ENCODE measurements at regions not wholly inside any gene's neighbourhood (a gene's known extent, or its start where the extent isn't known, plus 50 kb on each side); places are given as distances from the start of the nearest gene placed in this dataset.

DNA sequence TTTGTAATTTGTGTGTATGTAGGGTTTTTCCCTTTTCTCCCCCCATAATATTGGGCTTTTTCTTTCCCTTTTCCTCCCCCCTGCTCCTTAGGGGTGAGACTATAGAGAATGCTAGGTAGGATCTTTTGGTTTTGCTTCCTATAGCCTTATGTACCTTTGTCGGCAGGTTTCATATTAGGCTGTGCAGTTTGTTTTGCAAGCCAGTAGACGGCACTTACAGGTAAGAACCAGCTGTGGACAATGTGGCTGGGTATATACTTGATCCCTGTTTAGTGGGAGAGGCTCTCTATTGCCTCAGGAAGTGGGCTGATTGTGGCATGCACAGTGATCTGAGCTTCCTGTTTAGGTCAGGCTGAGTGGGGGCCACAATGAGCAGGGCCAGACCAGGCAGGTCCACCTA is 359.2 kb upstream of the OBI1 start:
- ATAC-seq, result peak; percentile 70
- TF ChIP-seq HMG20B (CRISPR knock-in tag; conservative IDR thresholded peaks at IDR 0.05) (no peak), STAG1 (CRISPR knock-in tag; IDR thresholded peaks at IDR 0.05) (peak; percentile 37)
- TF ChIP-seq, protein P1, sequence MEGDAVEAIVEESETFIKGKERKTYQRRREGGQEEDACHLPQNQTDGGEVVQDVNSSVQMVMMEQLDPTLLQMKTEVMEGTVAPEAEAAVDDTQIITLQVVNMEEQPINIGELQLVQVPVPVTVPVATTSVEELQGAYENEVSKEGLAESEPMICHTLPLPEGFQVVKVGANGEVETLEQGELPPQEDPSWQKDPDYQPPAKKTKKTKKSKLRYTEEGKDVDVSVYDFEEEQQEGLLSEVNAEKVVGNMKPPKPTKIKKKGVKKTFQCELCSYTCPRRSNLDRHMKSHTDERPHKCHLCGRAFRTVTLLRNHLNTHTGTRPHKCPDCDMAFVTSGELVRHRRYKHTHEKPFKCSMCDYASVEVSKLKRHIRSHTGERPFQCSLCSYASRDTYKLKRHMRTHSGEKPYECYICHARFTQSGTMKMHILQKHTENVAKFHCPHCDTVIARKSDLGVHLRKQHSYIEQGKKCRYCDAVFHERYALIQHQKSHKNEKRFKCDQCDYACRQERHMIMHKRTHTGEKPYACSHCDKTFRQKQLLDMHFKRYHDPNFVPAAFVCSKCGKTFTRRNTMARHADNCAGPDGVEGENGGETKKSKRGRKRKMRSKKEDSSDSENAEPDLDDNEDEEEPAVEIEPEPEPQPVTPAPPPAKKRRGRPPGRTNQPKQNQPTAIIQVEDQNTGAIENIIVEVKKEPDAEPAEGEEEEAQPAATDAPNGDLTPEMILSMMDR (CRISPR knock-in tag; IDR thresholded peaks at IDR 0.05), result peak; percentile 28
- no peak overlapping the region for H3K9ac ChIP-seq (ENCODE audit: insufficient read depth, low read depth, low read length)
- no peak overlapping the region for H2AFZ ChIP-seq (ENCODE audit: low read length)
- POLR2A ChIA-PET, result no interaction called here
- no peak overlapping the region for H3K4me2 ChIP-seq (ENCODE audit: low read depth, low read length)
- in situ Hi-C loops (cut with HindIII; ENCODE audit: extremely low pct_ligation_motif_present, low pct_unique_long_range_greater_than_20kb), result no loop called here
- H3K4me1 ChIP-seq (ENCODE audit: insufficient read depth, low read length), result no peaks in the 10 kb centered on the region
- H3K36me3 ChIP-seq (replicated peaks in 1 of 2; ENCODE audit: control insufficient read depth in 1 of 2, insufficient read depth in 2 of 2, low read length in 2 of 2), result no peaks in the 10 kb centered on the region
- no peaks in the 10 kb centered on the region for H4K20me1 ChIP-seq (ENCODE audit: insufficient read depth, low read length)
- no peak for DNase-seq (ENCODE audit: low spot score)
- no peaks in the 10 kb centered on the region for H3K79me2 ChIP-seq (ENCODE audit: insufficient read depth, low read length)
- no peak overlapping the region for H3K27ac ChIP-seq (ENCODE audit: extremely low read length, insufficient read depth, low read length)
- FAIRE-seq, result no peak
- H3K9me3 ChIP-seq (ENCODE audit: low read length), result peaks cover 23% of the 10 kb centered on the region
- BruUV-seq (replicated peaks), result no TSS peak
- H3K27me3 ChIP-seq (ENCODE audit: control insufficient read depth in 1 of 2, insufficient read depth in 2 of 2, low read length in 2 of 2), result no peaks in the 10 kb centered on the region
- 2% methylated on average over 2 of the region's 2 CpGs for WGBS (ENCODE audit: low lambda C conversion rate)
- intact Hi-C loops (cut with micrococcal nuclease; ENCODE audit: unreplicated experiment), result no loop called here
- CTCF ChIA-PET (ENCODE audit: low intra/inter-chr PET ratio, low total read pairs), result no interaction called here
- H3K4me3 ChIP-seq (replicated peaks in 1 of 3; ENCODE audit: insufficient read depth in 1 of 3, low read depth in 2 of 3, low read length in 3 of 3), result no peak overlapping the region

DNA sequence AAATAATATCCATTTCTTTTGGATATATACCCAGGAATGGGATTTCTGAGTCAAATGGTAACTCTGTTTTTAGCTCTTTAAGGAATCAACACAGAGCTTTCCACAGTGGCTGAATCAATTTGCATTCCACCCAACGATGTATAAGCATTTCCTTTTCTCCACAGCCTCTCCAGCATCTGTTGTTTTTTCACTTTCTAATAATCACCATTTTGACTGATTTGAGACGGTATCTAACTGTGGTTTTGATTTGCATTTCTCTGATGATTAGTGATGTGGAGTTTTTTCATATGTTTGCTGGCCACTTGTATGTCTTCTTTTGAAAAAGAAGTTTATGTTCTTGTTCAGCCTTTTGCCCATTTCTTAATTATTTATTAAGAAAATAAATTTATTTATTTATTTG is 352.2 kb upstream of the OBI1 start:
- H3K9me3 ChIP-seq (ENCODE audit: low read length), result no peaks in the 10 kb centered on the region
- DNase-seq (ENCODE audit: low spot score), result no peak
- no peaks in the 10 kb centered on the region for H3K4me1 ChIP-seq (ENCODE audit: insufficient read depth, low read length)
- in situ Hi-C loops (cut with HindIII; ENCODE audit: extremely low pct_ligation_motif_present, low pct_unique_long_range_greater_than_20kb), result no loop called here
- no peak for ATAC-seq
- TF ChIP-seq ZNF746 (CRISPR knock-in tag; IDR thresholded peaks at IDR 0.05), result no peak
- TF ChIP-seq, protein P2, sequence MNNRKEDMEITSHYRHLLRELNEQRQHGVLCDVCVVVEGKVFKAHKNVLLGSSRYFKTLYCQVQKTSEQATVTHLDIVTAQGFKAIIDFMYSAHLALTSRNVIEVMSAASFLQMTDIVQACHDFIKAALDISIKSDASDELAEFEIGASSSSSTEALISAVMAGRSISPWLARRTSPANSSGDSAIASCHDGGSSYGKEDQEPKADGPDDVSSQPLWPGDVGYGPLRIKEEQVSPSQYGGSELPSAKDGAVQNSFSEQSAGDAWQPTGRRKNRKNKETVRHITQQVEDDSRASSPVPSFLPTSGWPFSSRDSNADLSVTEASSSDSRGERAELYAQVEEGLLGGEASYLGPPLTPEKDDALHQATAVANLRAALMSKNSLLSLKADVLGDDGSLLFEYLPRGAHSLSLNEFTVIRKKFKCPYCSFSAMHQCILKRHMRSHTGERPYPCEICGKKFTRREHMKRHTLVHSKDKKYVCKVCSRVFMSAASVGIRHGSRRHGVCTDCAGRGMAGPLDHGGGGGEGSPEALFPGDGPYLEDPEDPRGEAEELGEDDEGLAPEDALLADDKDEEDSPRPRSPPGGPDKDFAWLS (CRISPR knock-in tag; IDR thresholded peaks at IDR 0.05; ENCODE audit: borderline replicate concordance), result no peak
- TF ChIP-seq, protein P3, sequence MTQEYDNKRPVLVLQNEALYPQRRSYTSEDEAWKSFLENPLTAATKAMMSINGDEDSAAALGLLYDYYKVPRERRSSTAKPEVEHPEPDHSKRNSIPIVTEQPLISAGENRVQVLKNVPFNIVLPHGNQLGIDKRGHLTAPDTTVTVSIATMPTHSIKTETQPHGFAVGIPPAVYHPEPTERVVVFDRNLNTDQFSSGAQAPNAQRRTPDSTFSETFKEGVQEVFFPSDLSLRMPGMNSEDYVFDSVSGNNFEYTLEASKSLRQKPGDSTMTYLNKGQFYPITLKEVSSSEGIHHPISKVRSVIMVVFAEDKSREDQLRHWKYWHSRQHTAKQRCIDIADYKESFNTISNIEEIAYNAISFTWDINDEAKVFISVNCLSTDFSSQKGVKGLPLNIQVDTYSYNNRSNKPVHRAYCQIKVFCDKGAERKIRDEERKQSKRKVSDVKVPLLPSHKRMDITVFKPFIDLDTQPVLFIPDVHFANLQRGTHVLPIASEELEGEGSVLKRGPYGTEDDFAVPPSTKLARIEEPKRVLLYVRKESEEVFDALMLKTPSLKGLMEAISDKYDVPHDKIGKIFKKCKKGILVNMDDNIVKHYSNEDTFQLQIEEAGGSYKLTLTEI (CRISPR knock-in tag; conservative IDR thresholded peaks at IDR 0.05), result no peak
- TF ChIP-seq ZNF772 (CRISPR knock-in tag; IDR thresholded peaks at IDR 0.05), result no peak
- no peak for TF ChIP-seq SETDB1 (CRISPR knock-in tag; IDR thresholded peaks at IDR 0.05; ENCODE audit: borderline replicate concordance)
- no peak for TF ChIP-seq ZBTB1 (CRISPR knock-in tag; IDR thresholded peaks at IDR 0.05; ENCODE audit: borderline replicate concordance)
- TF ChIP-seq ZNF660 (CRISPR knock-in tag; IDR thresholded peaks at IDR 0.05; ENCODE audit: borderline replicate concordance, low read depth), result no peak
- TF ChIP-seq GLI4 (CRISPR knock-in tag; IDR thresholded peaks at IDR 0.05; ENCODE audit: borderline replicate concordance), result no peak
- TF ChIP-seq BORCS8-MEF2B (CRISPR knock-in tag; IDR thresholded peaks at IDR 0.05), result no peak
- TF ChIP-seq, protein P4, sequence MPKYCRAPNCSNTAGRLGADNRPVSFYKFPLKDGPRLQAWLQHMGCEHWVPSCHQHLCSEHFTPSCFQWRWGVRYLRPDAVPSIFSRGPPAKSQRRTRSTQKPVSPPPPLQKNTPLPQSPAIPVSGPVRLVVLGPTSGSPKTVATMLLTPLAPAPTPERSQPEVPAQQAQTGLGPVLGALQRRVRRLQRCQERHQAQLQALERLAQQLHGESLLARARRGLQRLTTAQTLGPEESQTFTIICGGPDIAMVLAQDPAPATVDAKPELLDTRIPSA (CRISPR knock-in tag; IDR thresholded peaks at IDR 0.05; ENCODE audit: borderline replicate concordance), result no peak
- no peak for TF ChIP-seq ZNF83 (CRISPR knock-in tag; IDR thresholded peaks at IDR 0.05; ENCODE audit: borderline replicate concordance)
- no peak overlapping the region for H3K9ac ChIP-seq (ENCODE audit: insufficient read depth, low read depth, low read length)
- no TSS peak for BruUV-seq (replicated peaks)
- no peak overlapping the region for H3K4me2 ChIP-seq (ENCODE audit: low read depth, low read length)
- H3K27ac ChIP-seq (ENCODE audit: extremely low read length, insufficient read depth, low read length), result no peak overlapping the region
- no peaks in the 10 kb centered on the region for H4K20me1 ChIP-seq (ENCODE audit: insufficient read depth, low read length)
- ChIA-PET CTCF (ENCODE audit: low intra/inter-chr PET ratio, low total read pairs) (no interaction called here), POLR2A (no interaction called here)
- H3K36me3 ChIP-seq (replicated peaks in 1 of 2; ENCODE audit: control insufficient read depth in 1 of 2, insufficient read depth in 2 of 2, low read length in 2 of 2), result no peaks in the 10 kb centered on the region
- no peak overlapping the region for H3K4me3 ChIP-seq (replicated peaks in 1 of 3; ENCODE audit: insufficient read depth in 1 of 3, low read depth in 2 of 3, low read length in 3 of 3)
- H3K79me2 ChIP-seq (ENCODE audit: insufficient read depth, low read length), result no peaks in the 10 kb centered on the region
- H2AFZ ChIP-seq (ENCODE audit: low read length), result no peak overlapping the region
- WGBS (ENCODE audit: low lambda C conversion rate), result 0% methylated on average over 2 of the region's 2 CpGs
- no peaks in the 10 kb centered on the region for H3K27me3 ChIP-seq (ENCODE audit: control insufficient read depth in 1 of 2, insufficient read depth in 2 of 2, low read length in 2 of 2)
- intact Hi-C loops (cut with micrococcal nuclease; ENCODE audit: unreplicated experiment), result no loop called here
- FAIRE-seq, result no peak
